Right forelimb (tissue), 1 donor: ENCODE measurements at regions not wholly inside any gene's neighbourhood (a gene's known extent, or its start where the extent isn't known, plus 50 kb on each side); places are given as distances from the start of the nearest gene placed in this dataset.

ENCODE experiments used
- DNase-seq: peaks from one replicate; pipeline ENCODE4 v3.0.0-alpha.2; 2018

DNA sequence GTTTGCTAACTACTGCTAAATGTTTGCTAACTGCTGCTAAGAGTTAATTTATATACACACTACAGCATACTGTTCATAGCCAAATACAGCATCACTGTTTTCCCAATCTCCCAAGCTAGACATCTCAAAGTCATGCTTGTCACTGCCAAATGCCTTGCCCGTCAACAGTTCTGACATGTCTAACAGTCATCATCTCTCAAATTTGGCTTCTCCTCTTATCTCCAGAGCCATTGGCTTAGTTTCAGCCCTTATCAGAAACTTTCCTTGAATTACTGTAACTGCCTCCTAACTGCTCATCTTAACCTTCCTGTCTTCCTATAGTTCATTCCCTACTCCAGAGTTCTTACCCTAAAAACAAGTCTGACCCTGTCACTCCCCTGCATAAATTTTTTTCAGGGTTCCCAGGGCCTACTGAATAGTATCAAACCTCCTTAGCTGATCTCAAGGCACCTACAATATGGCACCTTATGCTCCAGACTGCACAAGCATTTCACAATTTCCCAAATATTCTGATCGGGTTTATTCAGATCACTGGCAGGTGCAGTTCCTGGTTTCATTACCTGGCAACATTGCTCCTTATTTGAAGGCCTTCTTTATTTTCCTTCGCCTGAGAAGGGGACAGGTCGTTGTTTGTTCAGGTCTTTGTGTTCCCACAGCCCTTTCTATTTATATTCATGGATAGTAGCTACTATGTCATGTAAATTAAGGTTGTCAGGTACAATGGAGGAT is 55.9 kb upstream of the ANKRD55 start:
- DNase-seq: no peak

GRCh38 chr5:56286015-56286884 is 53.1 kb upstream of the ANKRD55 start:
- no peak for DNase-seq

GRCh38 chr5:56282951-56283350 is 49.8 kb upstream of the ANKRD55 start:
- no peak for DNase-seq
